Mammary epithelial cell (primary cell): ENCODE measurements at regions not wholly inside any gene's neighbourhood (a gene's known extent, or its start where the extent isn't known, plus 50 kb on each side); places are given as distances from the start of the nearest gene placed in this dataset.

Experiments
- CTCF ChIP-seq, 2 donors: IDR thresholded peaks in 1 of 2; conservative IDR thresholded peaks in 1 of 2; 2 replicates each; pipeline ENCODE4 v1.5.1; 2011 to 2012; ENCODE audit warnings: inconsistent platforms in 2 of 2, low read length in 2 of 2, mild to moderate bottlenecking in 2 of 2, control low read depth in 1 of 2, low read depth in 1 of 2; ENCODE audit not compliant: insufficient read depth in 1 of 2; ENCODE audit errors: extremely low read depth in 1 of 2
- EZH2 ChIP-seq: IDR thresholded peaks from 2 replicates; pipeline ENCODE4 v1.6.1; 2012; ENCODE audit warnings: low read length, inconsistent platforms, borderline replicate concordance

- TF ChIP-seq CTCF (conservative IDR thresholded peaks at IDR 0.05 in 1 of 2, IDR thresholded peaks at IDR 0.05 in 1 of 2; ENCODE audit: extremely low read depth in 1 of 2, insufficient read depth in 1 of 2, low read depth in 1 of 2, low read length in 2 of 2) (no peak), EZH2 (no peak)
These were observed 472.8 kb upstream of the DDX18 start for GRCh38 chr2:117341690-117342089.
